ENCODE measurements at regions not wholly inside any gene's neighbourhood (a gene's known extent, or its start where the extent isn't known, plus 50 kb on each side); places are given as distances from the start of the nearest gene placed in this dataset.

DNA sequence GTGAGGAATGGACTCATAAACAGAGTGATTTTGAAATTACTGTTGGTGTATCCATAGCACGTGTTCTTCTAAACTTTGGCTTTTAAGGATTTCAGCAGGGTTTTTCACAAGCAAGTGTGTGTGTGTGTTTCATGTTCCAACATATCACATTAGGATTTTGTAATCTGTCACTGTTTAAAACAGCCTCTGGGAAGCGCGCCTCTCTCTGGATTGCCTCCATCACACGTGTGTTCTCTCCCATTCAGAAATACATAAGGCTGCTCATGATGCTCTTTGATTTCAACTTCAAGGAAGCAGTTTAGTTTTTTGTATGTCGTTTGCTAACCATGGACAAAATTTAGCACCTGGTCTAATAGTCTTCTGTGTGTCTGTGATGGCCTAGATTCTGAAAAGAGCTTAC, 370.4 kb downstream of the MTX2 start:
- TF ChIP-seq, protein P1, sequence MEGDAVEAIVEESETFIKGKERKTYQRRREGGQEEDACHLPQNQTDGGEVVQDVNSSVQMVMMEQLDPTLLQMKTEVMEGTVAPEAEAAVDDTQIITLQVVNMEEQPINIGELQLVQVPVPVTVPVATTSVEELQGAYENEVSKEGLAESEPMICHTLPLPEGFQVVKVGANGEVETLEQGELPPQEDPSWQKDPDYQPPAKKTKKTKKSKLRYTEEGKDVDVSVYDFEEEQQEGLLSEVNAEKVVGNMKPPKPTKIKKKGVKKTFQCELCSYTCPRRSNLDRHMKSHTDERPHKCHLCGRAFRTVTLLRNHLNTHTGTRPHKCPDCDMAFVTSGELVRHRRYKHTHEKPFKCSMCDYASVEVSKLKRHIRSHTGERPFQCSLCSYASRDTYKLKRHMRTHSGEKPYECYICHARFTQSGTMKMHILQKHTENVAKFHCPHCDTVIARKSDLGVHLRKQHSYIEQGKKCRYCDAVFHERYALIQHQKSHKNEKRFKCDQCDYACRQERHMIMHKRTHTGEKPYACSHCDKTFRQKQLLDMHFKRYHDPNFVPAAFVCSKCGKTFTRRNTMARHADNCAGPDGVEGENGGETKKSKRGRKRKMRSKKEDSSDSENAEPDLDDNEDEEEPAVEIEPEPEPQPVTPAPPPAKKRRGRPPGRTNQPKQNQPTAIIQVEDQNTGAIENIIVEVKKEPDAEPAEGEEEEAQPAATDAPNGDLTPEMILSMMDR (IDR thresholded peaks at IDR 0.05; ENCODE audit: low read depth, low read length, missing input control) = no peak
- TF ChIP-seq TAF1 (conservative IDR thresholded peaks at IDR 0.05) = no peak
- TF ChIP-seq, protein P2, sequence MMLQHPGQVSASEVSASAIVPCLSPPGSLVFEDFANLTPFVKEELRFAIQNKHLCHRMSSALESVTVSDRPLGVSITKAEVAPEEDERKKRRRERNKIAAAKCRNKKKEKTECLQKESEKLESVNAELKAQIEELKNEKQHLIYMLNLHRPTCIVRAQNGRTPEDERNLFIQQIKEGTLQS (IDR thresholded peaks at IDR 0.05) = no peak
